Mammary epithelial cell (primary cell): ENCODE measurements at regions not wholly inside any gene's neighbourhood (a gene's known extent, or its start where the extent isn't known, plus 50 kb on each side); places are given as distances from the start of the nearest gene placed in this dataset.

Source experiments
- EZH2 ChIP-seq: IDR thresholded peaks from 2 replicates; pipeline ENCODE4 v1.6.1; 2012; ENCODE audit warnings: low read length, inconsistent platforms, borderline replicate concordance
- TF ChIP-seq, protein P1 (sequence below), 2 donors: IDR thresholded peaks in 1 of 2; conservative IDR thresholded peaks in 1 of 2; 2 replicates each; pipeline ENCODE4 v1.5.1; 2011 to 2012; ENCODE audit warnings: inconsistent platforms in 2 of 2, low read length in 2 of 2, mild to moderate bottlenecking in 2 of 2, control low read depth in 1 of 2, low read depth in 1 of 2; ENCODE audit not compliant: insufficient read depth in 1 of 2; ENCODE audit errors: extremely low read depth in 1 of 2

DNA sequence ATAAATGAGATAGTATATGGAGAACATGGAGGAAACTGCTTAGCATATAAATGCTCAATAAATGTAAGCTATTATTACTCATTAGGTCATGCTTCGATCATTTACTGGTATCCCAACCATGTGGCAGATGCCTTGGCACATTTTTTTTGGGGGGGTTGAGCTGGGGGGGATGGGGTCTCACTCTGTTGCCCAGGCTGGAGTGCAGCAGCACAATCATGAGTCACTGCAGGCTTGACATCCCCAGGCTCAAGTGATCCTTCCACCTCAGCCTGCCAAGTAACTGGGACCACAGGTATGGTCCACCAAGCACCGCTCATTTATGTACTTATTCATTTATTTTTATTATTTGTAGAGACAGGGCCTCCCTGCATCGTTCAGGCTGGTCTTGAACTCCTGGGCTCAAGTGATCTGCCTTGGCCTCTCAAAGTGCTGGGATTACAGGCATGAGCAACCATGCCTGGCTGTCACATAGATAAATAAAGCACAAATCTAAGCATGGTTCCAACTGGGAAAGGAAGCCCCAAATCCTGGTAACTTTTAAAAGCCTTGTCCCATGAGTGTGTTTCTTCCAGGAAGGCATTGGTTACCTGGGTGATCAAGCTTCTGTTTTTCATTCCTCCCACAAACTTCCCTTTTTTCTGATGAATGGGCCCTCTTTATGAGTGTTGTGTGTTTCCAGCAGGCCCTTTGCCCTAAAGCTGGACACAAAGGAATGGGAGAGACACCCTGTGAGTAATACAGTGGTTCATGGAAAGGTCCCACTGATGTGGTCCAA, 147.4 kb upstream of the UMPS start:
- TF ChIP-seq, protein P1, sequence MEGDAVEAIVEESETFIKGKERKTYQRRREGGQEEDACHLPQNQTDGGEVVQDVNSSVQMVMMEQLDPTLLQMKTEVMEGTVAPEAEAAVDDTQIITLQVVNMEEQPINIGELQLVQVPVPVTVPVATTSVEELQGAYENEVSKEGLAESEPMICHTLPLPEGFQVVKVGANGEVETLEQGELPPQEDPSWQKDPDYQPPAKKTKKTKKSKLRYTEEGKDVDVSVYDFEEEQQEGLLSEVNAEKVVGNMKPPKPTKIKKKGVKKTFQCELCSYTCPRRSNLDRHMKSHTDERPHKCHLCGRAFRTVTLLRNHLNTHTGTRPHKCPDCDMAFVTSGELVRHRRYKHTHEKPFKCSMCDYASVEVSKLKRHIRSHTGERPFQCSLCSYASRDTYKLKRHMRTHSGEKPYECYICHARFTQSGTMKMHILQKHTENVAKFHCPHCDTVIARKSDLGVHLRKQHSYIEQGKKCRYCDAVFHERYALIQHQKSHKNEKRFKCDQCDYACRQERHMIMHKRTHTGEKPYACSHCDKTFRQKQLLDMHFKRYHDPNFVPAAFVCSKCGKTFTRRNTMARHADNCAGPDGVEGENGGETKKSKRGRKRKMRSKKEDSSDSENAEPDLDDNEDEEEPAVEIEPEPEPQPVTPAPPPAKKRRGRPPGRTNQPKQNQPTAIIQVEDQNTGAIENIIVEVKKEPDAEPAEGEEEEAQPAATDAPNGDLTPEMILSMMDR (conservative IDR thresholded peaks at IDR 0.05 in 1 of 2, IDR thresholded peaks at IDR 0.05 in 1 of 2; ENCODE audit: extremely low read depth in 1 of 2, insufficient read depth in 1 of 2, low read depth in 1 of 2, low read length in 2 of 2): no peak
- no peak for TF ChIP-seq EZH2
